Activated naive CD8-positive, alpha-beta T cell (primary cell): ENCODE measurements at regions not wholly inside any gene's neighbourhood (a gene's known extent, or its start where the extent isn't known, plus 50 kb on each side); places are given as distances from the start of the nearest gene placed in this dataset.

Experiments
- H3K27ac Mint-ChIP-seq: one replicate; pipeline ENCODE4 v1.8.0; 2021; ENCODE audit warnings: mixed read lengths
- H3K27me3 Mint-ChIP-seq: one replicate; pipeline ENCODE4 v1.8.0; 2021; ENCODE audit warnings: mixed read lengths
- H3K36me3 Mint-ChIP-seq: one replicate; pipeline ENCODE4 v1.8.0; 2021; ENCODE audit warnings: mixed read lengths
- H3K4me1 Mint-ChIP-seq: one replicate; pipeline ENCODE4 v1.8.0; 2021; ENCODE audit warnings: low read depth, mixed read lengths
- H3K4me3 Mint-ChIP-seq: one replicate; pipeline ENCODE4 v1.8.0; 2021; ENCODE audit warnings: mild to moderate bottlenecking, mixed read lengths
- H3K9me3 Mint-ChIP-seq: one replicate; pipeline ENCODE4 v1.8.0; 2021; ENCODE audit warnings: low read depth, mixed read lengths

DNA sequence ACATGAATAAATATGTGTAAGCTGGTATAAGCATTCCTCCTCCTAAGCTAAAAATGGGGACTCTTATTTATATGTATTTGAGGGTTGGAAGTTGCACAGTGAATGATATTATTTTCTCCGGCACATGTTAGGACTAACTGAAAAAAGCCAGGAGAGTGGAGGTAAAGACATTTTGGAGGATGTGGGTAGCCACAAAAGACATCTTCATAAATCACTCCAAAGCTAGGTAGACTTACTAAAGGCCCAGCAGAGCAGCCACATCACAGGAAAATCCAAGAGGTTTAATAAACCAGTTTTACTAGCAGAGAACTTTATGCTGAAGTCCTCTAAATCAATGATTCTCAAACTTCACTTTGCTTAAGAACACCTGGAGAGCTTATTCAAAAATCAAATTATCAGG, 424.7 kb downstream of the KCTD12 start:
- Mint-ChIP-seq H3K4me1 (no peaks in the 10 kb centered on the region), H3K27ac (no peak overlapping the region), H3K9me3 (no peaks in the 10 kb centered on the region), H3K4me3 (no peak overlapping the region), H3K36me3 (no peaks in the 10 kb centered on the region), H3K27me3 (no peaks in the 10 kb centered on the region)

DNA sequence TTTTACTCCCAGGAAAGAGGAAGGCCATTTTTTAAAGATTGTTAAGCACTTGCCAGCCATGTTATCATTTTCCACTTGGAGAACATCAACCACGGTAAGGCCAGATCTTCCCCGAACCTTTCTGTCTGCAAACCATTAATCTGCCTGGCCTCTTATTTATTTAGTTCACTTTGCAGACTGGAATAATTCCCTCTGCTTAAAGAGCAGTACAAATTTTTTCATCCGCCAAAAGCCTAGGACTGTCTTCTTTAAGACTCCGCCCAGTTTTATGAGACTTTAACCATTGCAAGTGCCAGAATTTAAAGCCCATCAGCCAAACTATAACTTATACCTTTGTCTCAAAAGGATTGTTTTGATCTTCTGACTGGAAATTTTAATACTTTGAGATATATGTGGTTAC, 426.3 kb downstream of the KCTD12 start:
- Mint-ChIP-seq H3K4me3 (no peak overlapping the region), H3K36me3 (no peaks in the 10 kb centered on the region), H3K9me3 (no peaks in the 10 kb centered on the region), H3K27me3 (no peaks in the 10 kb centered on the region), H3K27ac (no peak overlapping the region), H3K4me1 (no peaks in the 10 kb centered on the region)

DNA sequence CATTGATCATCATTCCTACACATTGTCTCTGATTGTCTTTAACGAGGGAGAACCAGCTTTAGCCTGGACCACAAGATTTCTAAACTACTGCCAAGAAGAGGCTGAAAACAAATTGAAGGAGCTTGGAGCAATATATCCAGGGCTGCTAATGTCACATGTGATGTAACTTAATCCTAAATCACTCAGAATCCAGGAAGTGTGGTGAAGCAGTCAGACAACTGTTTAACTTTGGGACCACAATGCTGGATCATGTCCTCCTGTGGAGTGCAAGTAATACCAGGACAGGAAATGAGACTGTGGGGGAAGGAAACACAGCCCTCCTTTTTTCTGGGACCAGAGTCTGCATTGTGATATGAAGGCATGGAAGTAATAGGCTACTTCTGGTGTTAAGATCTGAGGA, 430.2 kb downstream of the KCTD12 start:
- no peak overlapping the region for H3K4me3 Mint-ChIP-seq
- no peaks in the 10 kb centered on the region for H3K4me1 Mint-ChIP-seq
- H3K27ac Mint-ChIP-seq, result no peak overlapping the region
- H3K9me3 Mint-ChIP-seq, result peaks cover 23% of the 10 kb centered on the region
- peaks cover 5% of the 10 kb centered on the region for H3K27me3 Mint-ChIP-seq
- peaks cover 6% of the 10 kb centered on the region for H3K36me3 Mint-ChIP-seq

DNA sequence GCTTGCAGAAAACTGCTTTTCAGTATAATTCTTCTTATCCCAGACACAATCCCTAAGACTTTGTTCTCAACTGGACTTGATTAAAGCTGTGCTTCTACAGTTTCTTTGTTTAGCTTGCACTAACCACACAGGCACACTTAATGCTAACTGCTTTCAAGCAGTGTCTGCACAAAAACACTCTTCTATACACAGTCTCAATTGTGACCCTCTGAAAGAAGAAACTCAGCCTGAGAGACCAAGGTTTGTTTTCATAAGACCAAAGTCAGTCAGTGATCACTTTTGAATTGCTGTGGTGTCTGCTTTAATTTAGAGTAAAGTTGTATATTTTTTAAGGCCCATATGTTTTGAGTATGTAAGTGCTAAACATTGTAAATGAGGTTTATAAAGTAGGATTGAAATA, 431.2 kb downstream of the KCTD12 start:
- H3K9me3 Mint-ChIP-seq, result peaks cover 26% of the 10 kb centered on the region
- H3K36me3 Mint-ChIP-seq, result peaks cover 6% of the 10 kb centered on the region
- H3K27ac Mint-ChIP-seq, result no peak overlapping the region
- H3K4me3 Mint-ChIP-seq, result no peak overlapping the region
- H3K4me1 Mint-ChIP-seq, result no peaks in the 10 kb centered on the region
- peaks cover 9% of the 10 kb centered on the region for H3K27me3 Mint-ChIP-seq

DNA sequence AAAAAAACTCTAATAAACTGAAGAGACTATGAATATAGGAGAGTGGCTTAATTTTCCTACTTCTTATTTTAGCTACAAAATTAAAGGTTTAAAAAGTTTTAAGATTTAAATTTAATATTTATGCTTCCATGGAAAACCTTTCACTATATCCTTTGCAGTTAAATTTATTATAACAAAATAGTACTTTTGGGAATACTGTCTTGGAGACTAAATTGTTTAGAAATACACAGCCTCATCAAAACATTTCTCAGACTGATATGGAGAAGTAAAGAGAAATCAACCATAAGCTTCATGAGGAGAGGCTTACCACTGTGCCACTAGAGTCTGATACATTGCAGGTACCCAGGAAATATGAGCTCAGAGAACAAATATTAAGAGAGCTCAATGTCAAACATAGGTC, 436.5 kb downstream of the KCTD12 start:
- Mint-ChIP-seq H3K27ac (no peak overlapping the region), H3K4me1 (no peaks in the 10 kb centered on the region), H3K4me3 (no peak overlapping the region), H3K9me3 (peaks cover 26% of the 10 kb centered on the region), H3K27me3 (peaks cover 13% of the 10 kb centered on the region), H3K36me3 (peaks cover 6% of the 10 kb centered on the region)

DNA sequence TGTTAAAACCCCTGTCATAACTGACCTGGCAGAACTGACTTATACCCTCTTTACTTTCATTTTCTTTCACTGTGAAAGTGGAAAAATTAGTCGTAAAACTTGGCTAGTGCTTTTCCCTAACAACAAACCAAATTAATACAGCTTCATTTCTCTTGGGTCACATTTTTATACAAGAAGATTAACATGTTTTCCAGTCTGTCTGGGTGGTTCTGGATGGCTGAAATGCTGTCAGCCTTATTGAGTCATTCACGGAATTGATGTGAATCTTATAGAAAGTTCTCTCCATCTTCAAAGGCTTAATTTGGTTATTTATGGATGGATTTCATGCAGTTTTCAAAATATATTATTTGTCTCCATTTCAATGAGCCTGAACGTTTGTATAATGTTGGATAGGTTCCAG, 440.0 kb downstream of the KCTD12 start:
- peaks cover 9% of the 10 kb centered on the region for H3K9me3 Mint-ChIP-seq
- no peaks in the 10 kb centered on the region for H3K36me3 Mint-ChIP-seq
- H3K4me1 Mint-ChIP-seq, result no peaks in the 10 kb centered on the region
- H3K27ac Mint-ChIP-seq, result no peak overlapping the region
- peaks cover 12% of the 10 kb centered on the region for H3K27me3 Mint-ChIP-seq
- H3K4me3 Mint-ChIP-seq, result no peak overlapping the region

DNA sequence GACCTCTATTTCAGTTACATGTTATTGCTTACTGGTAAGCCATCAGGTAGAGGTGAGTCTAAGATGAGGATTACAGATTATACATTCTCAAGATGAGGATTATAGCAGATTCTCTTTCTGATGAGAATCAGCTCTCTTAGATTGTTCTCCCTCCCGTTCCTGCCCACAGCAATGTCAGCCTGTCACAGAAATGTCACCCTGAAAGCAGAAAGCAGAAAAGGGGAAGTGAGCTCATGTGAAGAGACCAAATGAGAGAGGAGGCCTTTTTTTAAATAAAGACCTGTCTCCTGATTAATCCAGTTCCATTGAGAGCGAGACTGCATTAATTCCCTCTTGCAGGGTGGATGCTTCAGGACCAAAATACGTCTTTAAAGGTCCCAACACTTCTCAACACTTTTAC, 445.6 kb downstream of the KCTD12 start:
- peaks cover 3% of the 10 kb centered on the region for H3K9me3 Mint-ChIP-seq
- H3K27ac Mint-ChIP-seq, result no peak overlapping the region
- no peak overlapping the region for H3K4me3 Mint-ChIP-seq
- H3K36me3 Mint-ChIP-seq, result no peaks in the 10 kb centered on the region
- peaks cover 13% of the 10 kb centered on the region for H3K27me3 Mint-ChIP-seq
- H3K4me1 Mint-ChIP-seq, result no peaks in the 10 kb centered on the region

DNA sequence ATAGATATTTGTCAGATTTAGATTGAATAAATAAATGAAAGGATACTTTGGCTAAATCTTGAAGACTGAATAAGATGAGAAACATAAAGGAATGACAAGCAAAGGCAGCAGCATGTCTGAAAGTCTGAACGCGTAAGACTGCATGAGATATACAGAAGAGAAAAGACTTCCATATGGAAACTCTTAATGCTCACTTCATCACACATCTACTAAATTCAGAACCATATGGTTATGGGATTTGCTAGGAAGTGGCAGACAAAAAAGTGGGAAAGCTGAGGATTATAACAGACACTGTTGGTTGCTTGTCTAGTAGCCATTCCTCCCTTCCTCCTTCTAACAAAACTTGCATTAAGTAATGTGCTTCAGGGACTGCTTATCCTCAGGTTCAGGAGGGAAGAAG, 446.7 kb downstream of the KCTD12 start:
- no peaks in the 10 kb centered on the region for H3K4me1 Mint-ChIP-seq
- H3K4me3 Mint-ChIP-seq, result no peak overlapping the region
- no peaks in the 10 kb centered on the region for H3K36me3 Mint-ChIP-seq
- no peak overlapping the region for H3K27ac Mint-ChIP-seq
- H3K27me3 Mint-ChIP-seq, result peaks cover 13% of the 10 kb centered on the region
- peaks cover 3% of the 10 kb centered on the region for H3K9me3 Mint-ChIP-seq

DNA sequence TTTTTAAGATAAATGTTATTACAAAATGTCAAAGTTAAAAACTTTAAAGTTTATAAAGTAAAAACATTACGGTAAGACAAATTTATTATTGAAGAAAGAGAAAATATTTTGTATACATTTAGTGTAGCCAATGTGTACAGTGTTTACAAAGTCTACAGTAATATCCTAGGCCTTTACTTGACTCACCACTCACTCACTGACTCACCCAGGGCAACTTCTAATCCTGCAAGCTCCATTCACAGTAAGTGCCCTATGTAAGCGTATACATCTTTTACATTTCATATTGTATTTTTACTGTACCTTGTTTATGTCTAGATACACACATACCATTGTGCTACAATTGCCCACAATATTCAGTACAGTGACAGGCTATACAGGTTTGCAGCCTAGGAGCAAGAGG, 448.2 kb downstream of the KCTD12 start:
- no peaks in the 10 kb centered on the region for H3K36me3 Mint-ChIP-seq
- no peaks in the 10 kb centered on the region for H3K4me1 Mint-ChIP-seq
- H3K4me3 Mint-ChIP-seq, result no peak overlapping the region
- peaks cover 13% of the 10 kb centered on the region for H3K27me3 Mint-ChIP-seq
- H3K9me3 Mint-ChIP-seq, result peaks cover under 1% of the 10 kb centered on the region
- H3K27ac Mint-ChIP-seq, result no peak overlapping the region

DNA sequence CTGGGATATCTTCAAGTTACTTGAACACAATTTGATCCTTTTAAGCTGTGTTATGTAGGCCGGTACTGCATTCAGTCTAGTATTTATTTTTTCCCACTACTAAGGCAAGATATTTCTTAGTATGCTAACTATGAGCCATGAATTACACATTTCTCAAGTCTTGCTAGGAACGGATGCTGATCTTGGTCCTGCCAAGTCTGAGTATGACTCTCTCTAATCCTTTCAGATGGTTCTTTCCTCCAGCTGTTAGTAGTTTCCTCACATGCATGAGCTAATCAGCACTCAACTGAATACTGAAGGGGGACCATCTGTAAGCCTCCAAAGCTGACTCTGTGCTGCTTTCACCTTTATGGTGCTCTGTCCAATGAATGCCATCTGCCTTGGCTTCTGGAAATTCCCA, 460.3 kb downstream of the KCTD12 start:
- no peak overlapping the region for H3K4me3 Mint-ChIP-seq
- H3K27me3 Mint-ChIP-seq, result peaks cover 6% of the 10 kb centered on the region
- no peak overlapping the region for H3K27ac Mint-ChIP-seq
- no peaks in the 10 kb centered on the region for H3K9me3 Mint-ChIP-seq
- no peaks in the 10 kb centered on the region for H3K4me1 Mint-ChIP-seq
- H3K36me3 Mint-ChIP-seq, result no peaks in the 10 kb centered on the region

DNA sequence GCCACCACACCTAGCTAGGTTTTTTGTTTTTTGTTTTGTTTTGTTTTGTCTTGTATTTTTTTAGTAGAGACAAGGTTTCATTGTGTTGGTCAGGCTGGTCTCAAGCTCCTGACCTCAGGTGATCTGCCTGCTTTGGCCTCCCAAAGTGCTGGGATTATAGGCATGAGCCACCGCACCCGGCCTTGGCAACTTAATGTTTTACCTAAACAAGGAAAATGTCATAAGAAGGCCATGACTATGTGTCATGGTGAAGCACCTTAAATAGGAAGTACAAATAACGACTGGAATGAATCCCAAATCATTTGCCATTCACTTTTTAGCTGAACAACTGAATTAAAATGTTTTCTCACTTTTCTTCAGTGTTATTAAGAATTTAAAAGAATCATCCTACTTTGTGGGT, 465.2 kb downstream of the KCTD12 start:
- Mint-ChIP-seq H3K4me3 (no peak overlapping the region), H3K9me3 (no peaks in the 10 kb centered on the region), H3K27me3 (peaks cover 1% of the 10 kb centered on the region), H3K27ac (no peak overlapping the region), H3K4me1 (no peaks in the 10 kb centered on the region), H3K36me3 (no peaks in the 10 kb centered on the region)

DNA sequence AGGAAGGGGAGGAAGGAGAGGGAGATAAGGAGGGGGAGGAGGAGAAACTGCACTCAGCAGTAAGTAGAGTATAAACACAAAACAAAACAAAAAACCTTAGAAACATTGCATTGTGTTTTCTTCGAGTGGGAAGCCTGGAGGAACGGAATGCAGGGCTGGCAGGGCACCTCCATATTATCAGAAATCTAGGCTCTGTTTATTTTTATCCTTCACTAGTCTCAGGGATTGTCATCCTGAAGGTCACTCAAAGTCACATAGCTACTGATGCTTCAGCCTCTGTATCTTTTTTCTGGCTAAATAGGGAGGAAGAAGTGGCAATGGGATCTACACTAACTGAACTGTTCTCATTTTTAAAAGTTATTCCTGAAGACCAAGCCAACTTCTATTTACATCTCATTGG, 467.8 kb downstream of the KCTD12 start:
- H3K4me3 Mint-ChIP-seq, result no peak overlapping the region
- no peaks in the 10 kb centered on the region for H3K9me3 Mint-ChIP-seq
- no peak overlapping the region for H3K27ac Mint-ChIP-seq
- no peaks in the 10 kb centered on the region for H3K36me3 Mint-ChIP-seq
- H3K4me1 Mint-ChIP-seq, result no peaks in the 10 kb centered on the region
- H3K27me3 Mint-ChIP-seq, result no peaks in the 10 kb centered on the region

DNA sequence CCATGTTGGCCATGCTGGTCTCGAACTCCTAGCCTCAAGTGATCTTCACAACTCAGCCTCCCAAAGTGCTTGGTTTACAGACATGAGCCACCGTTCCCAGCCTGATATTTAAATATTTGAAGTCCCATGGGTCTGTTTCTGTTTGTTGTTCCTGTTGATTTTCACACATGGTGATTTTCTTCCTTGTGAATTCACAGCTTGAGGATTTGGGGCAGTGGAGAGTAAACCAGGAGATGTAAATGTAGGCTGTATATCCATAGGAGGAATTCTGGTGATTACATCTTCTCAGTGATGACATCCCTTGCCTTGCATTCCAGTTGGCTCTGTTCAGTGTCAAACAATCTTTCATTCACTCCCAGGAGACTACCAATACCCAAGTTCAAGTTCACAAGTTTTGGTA, 471.9 kb downstream of the KCTD12 start:
- Mint-ChIP-seq H3K9me3 (no peaks in the 10 kb centered on the region), H3K27me3 (no peaks in the 10 kb centered on the region), H3K4me3 (no peak overlapping the region), H3K36me3 (no peaks in the 10 kb centered on the region), H3K4me1 (peaks cover 2% of the 10 kb centered on the region), H3K27ac (no peak overlapping the region)

DNA sequence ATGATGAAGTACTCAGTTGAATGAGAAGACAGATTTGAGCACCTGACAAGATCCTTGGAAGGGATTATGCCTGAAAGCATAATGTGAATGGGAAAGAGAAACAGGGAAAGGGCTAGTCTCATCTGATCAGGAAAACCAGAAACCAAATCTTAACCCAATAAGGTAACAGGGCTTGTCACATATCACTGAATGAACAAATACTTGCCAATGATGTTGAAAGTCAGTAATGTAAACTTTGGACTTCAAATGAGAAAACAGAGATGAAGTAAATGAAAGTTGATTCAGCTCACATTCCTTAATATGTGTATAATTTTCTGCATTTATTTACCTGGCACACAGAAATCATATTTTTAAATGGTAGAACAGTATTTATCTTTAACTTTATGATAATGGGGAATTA, 480.0 kb downstream of the KCTD12 start:
- Mint-ChIP-seq H3K27me3 (no peaks in the 10 kb centered on the region), H3K4me1 (peaks cover 2% of the 10 kb centered on the region), H3K36me3 (no peaks in the 10 kb centered on the region), H3K9me3 (no peaks in the 10 kb centered on the region), H3K27ac (no peak overlapping the region), H3K4me3 (no peak overlapping the region)

DNA sequence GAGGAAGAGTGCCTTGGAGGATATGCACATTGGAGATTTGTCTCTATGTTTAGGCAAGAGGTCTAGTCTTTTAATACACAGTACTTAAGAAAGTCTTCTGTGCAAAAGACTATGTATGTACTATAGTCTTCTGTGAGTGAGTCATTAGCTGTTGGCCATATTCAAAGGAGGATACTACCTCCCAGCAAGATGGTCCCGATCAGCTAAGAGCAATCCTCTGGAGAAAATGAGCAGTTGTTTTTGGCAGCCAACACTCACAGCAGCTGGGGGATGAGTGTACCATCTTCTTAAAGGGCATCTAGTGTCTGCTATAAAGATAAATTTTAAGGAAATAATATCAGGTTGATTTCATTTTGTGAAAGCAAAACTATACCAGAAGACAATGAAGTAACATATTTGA, 487.8 kb downstream of the KCTD12 start:
- H3K36me3 Mint-ChIP-seq, result no peaks in the 10 kb centered on the region
- H3K27me3 Mint-ChIP-seq, result no peaks in the 10 kb centered on the region
- H3K4me1 Mint-ChIP-seq, result no peaks in the 10 kb centered on the region
- H3K4me3 Mint-ChIP-seq, result no peak overlapping the region
- no peak overlapping the region for H3K27ac Mint-ChIP-seq
- no peaks in the 10 kb centered on the region for H3K9me3 Mint-ChIP-seq

DNA sequence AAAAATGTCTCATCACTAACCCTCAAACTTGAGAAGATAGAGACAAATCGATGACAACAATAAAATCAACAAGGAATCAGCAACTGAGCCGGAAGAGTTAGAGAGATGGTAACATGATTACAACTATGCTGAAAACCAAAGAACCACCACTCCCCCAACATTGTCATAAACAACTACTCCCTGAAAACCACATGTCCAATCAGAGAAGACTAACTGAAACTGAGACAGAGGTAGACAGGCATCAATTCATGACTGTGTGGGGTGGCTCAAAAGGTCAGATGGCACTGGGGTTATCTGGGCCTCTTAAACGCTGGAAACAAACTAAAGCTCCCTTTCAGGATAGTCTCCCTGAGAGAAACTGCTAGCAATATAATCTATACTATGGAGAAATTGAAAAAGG, 488.8 kb downstream of the KCTD12 start:
- Mint-ChIP-seq H3K4me3 (no peak overlapping the region), H3K27me3 (no peaks in the 10 kb centered on the region), H3K36me3 (no peaks in the 10 kb centered on the region), H3K27ac (peak overlapping the region; percentile 25), H3K9me3 (no peaks in the 10 kb centered on the region), H3K4me1 (no peaks in the 10 kb centered on the region)

DNA sequence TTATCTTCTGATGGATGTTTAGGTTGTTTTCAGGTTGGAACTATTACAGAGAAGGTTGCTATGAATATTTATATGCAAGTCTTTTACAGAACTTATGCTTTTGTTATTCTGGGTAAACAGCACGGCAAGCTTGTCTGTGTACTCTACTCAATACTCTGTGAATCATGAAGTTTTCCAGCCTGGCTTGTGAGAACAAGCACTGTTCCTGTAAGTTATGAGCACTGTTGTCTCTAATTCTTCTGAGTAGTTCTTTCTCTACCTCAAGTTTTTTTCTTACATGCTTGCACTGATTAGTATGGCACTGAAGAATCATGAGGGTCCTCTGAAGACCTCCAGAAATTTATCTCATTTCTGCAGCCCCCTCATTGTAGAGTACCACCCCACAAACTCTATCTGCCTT, 496.9 kb downstream of the KCTD12 start:
- H3K4me3 Mint-ChIP-seq, result no peak overlapping the region
- no peaks in the 10 kb centered on the region for H3K4me1 Mint-ChIP-seq
- H3K9me3 Mint-ChIP-seq, result no peaks in the 10 kb centered on the region
- H3K27me3 Mint-ChIP-seq, result no peaks in the 10 kb centered on the region
- H3K36me3 Mint-ChIP-seq, result no peaks in the 10 kb centered on the region
- H3K27ac Mint-ChIP-seq, result no peak overlapping the region
